ENCODE measurements at regions not wholly inside any gene's neighbourhood (a gene's known extent, or its start where the extent isn't known, plus 50 kb on each side); places are given as distances from the start of the nearest gene placed in this dataset.

DNA sequence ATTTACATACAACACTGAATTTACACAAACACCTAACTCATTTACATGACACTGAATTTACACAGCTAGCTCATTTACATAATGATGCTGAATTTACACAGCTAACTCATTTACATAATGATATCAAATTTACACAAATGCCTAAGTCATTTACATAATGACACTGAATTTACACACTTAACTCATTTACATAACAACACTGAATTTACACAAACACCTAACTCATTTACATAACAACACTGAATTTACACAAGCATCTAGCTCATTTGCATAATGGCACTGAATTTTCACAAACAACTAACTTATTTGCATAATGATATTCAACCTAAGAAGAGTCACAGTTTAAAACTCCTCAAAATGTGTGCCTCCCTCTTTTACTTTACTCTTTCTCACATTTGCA is 511.7 kb downstream of the GALR1 start:
- Histone ChIP-seq H4K20me1 (ENCODE audit: insufficient read depth, low read length) (no peaks in the 10 kb centered on the region), H3K27ac (ENCODE audit: low read depth, low read length, poor library complexity, severe bottlenecking) (no peak overlapping the region), H3K9me3 (ENCODE audit: low read length) (no peaks in the 10 kb centered on the region), H3K9me2 (ENCODE audit: insufficient read depth, low read length) (no peaks in the 10 kb centered on the region), H3K4me3 (ENCODE audit: low read depth, low read length, poor library complexity, severe bottlenecking) (no peak overlapping the region), H3K4me2 (ENCODE audit: low read length) (no peak overlapping the region), H2AFZ (ENCODE audit: low read length) (no peak overlapping the region), H3K79me2 (ENCODE audit: insufficient read depth, low read depth, low read length) (no peaks in the 10 kb centered on the region), H3K36me3 (ENCODE audit: insufficient read depth, low read length) (no peaks in the 10 kb centered on the region), H3K4me1 (ENCODE audit: insufficient read depth, low read length, poor library complexity, severe bottlenecking) (no peaks in the 10 kb centered on the region)
- intact Hi-C loops (cut with micrococcal nuclease; ENCODE audit: unreplicated experiment): no loop called here
- TF ChIP-seq EZH2phosphoT487 (IDR thresholded peaks at IDR 0.05; ENCODE audit: borderline replicate concordance, low read depth, low read length): no peak
- TF ChIP-seq, protein P1, sequence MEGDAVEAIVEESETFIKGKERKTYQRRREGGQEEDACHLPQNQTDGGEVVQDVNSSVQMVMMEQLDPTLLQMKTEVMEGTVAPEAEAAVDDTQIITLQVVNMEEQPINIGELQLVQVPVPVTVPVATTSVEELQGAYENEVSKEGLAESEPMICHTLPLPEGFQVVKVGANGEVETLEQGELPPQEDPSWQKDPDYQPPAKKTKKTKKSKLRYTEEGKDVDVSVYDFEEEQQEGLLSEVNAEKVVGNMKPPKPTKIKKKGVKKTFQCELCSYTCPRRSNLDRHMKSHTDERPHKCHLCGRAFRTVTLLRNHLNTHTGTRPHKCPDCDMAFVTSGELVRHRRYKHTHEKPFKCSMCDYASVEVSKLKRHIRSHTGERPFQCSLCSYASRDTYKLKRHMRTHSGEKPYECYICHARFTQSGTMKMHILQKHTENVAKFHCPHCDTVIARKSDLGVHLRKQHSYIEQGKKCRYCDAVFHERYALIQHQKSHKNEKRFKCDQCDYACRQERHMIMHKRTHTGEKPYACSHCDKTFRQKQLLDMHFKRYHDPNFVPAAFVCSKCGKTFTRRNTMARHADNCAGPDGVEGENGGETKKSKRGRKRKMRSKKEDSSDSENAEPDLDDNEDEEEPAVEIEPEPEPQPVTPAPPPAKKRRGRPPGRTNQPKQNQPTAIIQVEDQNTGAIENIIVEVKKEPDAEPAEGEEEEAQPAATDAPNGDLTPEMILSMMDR (conservative IDR thresholded peaks at IDR 0.05; ENCODE audit: low read length): no peak
- BruUV-seq (replicated peaks): no TSS peak
- POLR2A ChIA-PET: no interaction called here
- CTCF ChIA-PET (ENCODE audit: unreplicated experiment): no interaction called here
- no peak for DNase-seq (ENCODE audit: low spot score)

DNA sequence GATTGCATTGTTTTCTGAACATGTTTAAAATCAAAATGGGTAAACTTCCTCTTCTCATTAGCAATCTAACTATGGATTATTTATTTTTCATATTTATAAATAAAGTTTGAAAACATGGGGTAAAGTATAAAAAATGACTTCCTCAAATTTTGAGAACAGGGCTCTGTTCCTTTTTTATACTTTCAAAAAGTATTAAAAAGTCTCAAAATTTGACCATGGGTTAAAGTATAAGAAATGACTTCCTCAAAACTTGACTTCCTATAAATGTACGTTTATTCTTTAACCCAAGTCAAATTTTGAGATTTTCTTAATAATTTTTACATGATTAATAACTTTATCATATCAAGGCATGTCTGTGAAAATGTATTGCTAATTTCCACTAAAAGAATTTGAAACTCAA is 512.4 kb downstream of the GALR1 start:
- no TSS peak for BruUV-seq (replicated peaks)
- no peak for TF ChIP-seq EZH2phosphoT487 (IDR thresholded peaks at IDR 0.05; ENCODE audit: borderline replicate concordance, low read depth, low read length)
- TF ChIP-seq, protein P1 (conservative IDR thresholded peaks at IDR 0.05; ENCODE audit: low read length): no peak
- intact Hi-C loops (cut with micrococcal nuclease; ENCODE audit: unreplicated experiment): no loop called here
- no peaks in the 10 kb centered on the region for H4K20me1 ChIP-seq (ENCODE audit: insufficient read depth, low read length)
- no peak for DNase-seq (ENCODE audit: low spot score)
- ChIA-PET POLR2A (no interaction called here), CTCF (ENCODE audit: unreplicated experiment) (interaction anchor here (0.5 kb wide), 1 partner anchor 8 kb away, joined by 4 read pairs; no protein-coding TSS in a partner anchor)
- H3K4me3 ChIP-seq (ENCODE audit: low read depth, low read length, poor library complexity, severe bottlenecking): no peak overlapping the region
- no peaks in the 10 kb centered on the region for H3K9me3 ChIP-seq (ENCODE audit: low read length)
- no peak overlapping the region for H2AFZ ChIP-seq (ENCODE audit: low read length)
- H3K9me2 ChIP-seq (ENCODE audit: insufficient read depth, low read length): no peaks in the 10 kb centered on the region
- H3K4me2 ChIP-seq (ENCODE audit: low read length): no peak overlapping the region
- H3K36me3 ChIP-seq (ENCODE audit: insufficient read depth, low read length): no peaks in the 10 kb centered on the region
- H3K27ac ChIP-seq (ENCODE audit: low read depth, low read length, poor library complexity, severe bottlenecking): no peak overlapping the region
- H3K4me1 ChIP-seq (ENCODE audit: insufficient read depth, low read length, poor library complexity, severe bottlenecking): no peaks in the 10 kb centered on the region
- no peaks in the 10 kb centered on the region for H3K79me2 ChIP-seq (ENCODE audit: insufficient read depth, low read depth, low read length)

DNA sequence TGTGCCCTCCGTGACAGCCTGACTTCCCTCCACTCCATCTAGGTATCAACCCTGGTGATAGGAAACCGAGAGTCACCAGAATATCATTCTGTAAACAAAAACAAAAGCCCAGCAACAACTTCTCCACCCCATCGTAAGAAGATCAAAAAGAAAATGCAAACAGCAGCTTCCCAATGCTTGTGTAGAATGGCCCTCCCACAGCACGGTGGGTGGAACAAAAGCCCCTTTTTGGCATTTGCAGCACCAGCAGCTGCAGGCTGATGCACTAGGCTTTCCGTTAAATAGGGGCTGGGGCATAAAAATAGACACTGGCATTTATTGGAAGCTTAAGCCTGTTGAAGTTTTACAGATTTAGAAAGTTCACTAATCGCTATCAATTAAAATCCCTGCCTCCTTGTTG is 513.0 kb downstream of the GALR1 start:
- Histone ChIP-seq H3K27ac (ENCODE audit: low read depth, low read length, poor library complexity, severe bottlenecking) (no peak overlapping the region), H3K4me1 (ENCODE audit: insufficient read depth, low read length, poor library complexity, severe bottlenecking) (no peaks in the 10 kb centered on the region), H3K4me2 (ENCODE audit: low read length) (no peak overlapping the region), H3K9me3 (ENCODE audit: low read length) (no peaks in the 10 kb centered on the region), H3K9me2 (ENCODE audit: insufficient read depth, low read length) (no peaks in the 10 kb centered on the region), H4K20me1 (ENCODE audit: insufficient read depth, low read length) (no peaks in the 10 kb centered on the region), H3K4me3 (ENCODE audit: low read depth, low read length, poor library complexity, severe bottlenecking) (no peak overlapping the region), H3K79me2 (ENCODE audit: insufficient read depth, low read depth, low read length) (no peaks in the 10 kb centered on the region), H3K36me3 (ENCODE audit: insufficient read depth, low read length) (no peaks in the 10 kb centered on the region), H2AFZ (ENCODE audit: low read length) (no peak overlapping the region)
- TF ChIP-seq, protein P1 (conservative IDR thresholded peaks at IDR 0.05; ENCODE audit: low read length): no peak
- no peak for TF ChIP-seq EZH2phosphoT487 (IDR thresholded peaks at IDR 0.05; ENCODE audit: borderline replicate concordance, low read depth, low read length)
- CTCF ChIA-PET (ENCODE audit: unreplicated experiment): interaction anchor here (0.5 kb wide), 1 partner anchor 9 kb away, joined by 4 read pairs; no protein-coding TSS in a partner anchor
- intact Hi-C loops (cut with micrococcal nuclease; ENCODE audit: unreplicated experiment): no loop called here
- BruUV-seq (replicated peaks): no TSS peak
- POLR2A ChIA-PET: no interaction called here
- no peak for DNase-seq (ENCODE audit: low spot score)
